ENCODE measurements at regions not wholly inside any gene's neighbourhood (a gene's known extent, or its start where the extent isn't known, plus 50 kb on each side); places are given as distances from the start of the nearest gene placed in this dataset.

DNA sequence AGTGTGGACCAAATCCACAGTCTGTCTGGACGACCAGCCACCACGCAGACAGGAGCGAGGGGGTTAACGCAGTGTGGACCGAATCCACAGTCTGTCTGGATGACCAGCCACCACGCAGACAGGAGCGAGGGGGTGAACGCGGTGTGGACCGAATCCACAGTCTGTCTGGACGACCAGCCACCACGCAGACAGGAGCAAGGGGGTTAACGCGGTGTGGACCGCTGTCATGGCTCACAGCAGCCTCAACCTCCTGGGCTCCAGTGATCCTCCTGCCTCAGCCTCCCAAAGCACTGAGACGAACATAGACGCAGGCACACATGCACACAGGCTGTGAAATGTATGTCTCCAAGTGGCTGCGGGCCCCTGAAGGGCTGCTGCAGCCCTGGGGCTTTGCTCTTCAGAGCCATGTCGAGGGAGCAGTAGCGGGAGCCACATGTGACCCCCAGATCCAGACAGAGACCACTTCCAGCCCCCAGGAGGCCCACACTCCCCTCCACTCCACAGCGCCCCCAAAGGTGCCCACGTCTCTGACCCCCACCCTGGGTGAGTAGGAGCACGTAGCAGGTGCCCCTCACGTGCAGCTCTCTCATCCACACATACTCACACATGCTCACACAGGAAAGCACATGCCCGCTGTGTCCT, 98.1 kb downstream of the YTHDF1 start:
- in situ Hi-C loops (cut with HindIII; ENCODE audit: extremely low pct_ligation_motif_present, low pct_unique_long_range_greater_than_20kb) (no loop called here), intact Hi-C loops (cut with micrococcal nuclease; ENCODE audit: unreplicated experiment) (no loop called here)
- ATAC-seq (no peak), FAIRE-seq (no peak), DNase-seq (ENCODE audit: low spot score) (no peak)
- H3K9me3 ChIP-seq (ENCODE audit: low read length): no peaks in the 10 kb centered on the region
- no peak overlapping the region for H2AFZ ChIP-seq (ENCODE audit: low read length)
- no peaks in the 10 kb centered on the region for H3K79me2 ChIP-seq (ENCODE audit: insufficient read depth, low read length)
- TF ChIP-seq NFKBIZ (CRISPR knock-in tag; IDR thresholded peaks at IDR 0.05) (no peak), TGIF2 (CRISPR knock-in tag; IDR thresholded peaks at IDR 0.05) (no peak), MEIS2 (CRISPR knock-in tag; IDR thresholded peaks at IDR 0.05) (no peak), IKZF1 (IDR thresholded peaks at IDR 0.05) (no peak), POLR2G (IDR thresholded peaks at IDR 0.05; ENCODE audit: low read depth, low read length) (no peak), ZNF780A (CRISPR knock-in tag; IDR thresholded peaks at IDR 0.05) (no peak), ZUFSP (CRISPR knock-in tag; IDR thresholded peaks at IDR 0.05; ENCODE audit: borderline replicate concordance) (no peak)
- TF ChIP-seq, protein P1, sequence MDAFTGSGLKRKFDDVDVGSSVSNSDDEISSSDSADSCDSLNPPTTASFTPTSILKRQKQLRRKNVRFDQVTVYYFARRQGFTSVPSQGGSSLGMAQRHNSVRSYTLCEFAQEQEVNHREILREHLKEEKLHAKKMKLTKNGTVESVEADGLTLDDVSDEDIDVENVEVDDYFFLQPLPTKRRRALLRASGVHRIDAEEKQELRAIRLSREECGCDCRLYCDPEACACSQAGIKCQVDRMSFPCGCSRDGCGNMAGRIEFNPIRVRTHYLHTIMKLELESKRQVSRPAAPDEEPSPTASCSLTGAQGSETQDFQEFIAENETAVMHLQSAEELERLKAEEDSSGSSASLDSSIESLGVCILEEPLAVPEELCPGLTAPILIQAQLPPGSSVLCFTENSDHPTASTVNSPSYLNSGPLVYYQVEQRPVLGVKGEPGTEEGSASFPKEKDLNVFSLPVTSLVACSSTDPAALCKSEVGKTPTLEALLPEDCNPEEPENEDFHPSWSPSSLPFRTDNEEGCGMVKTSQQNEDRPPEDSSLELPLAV (CRISPR knock-in tag; conservative IDR thresholded peaks at IDR 0.05; ENCODE audit: low read depth): no peak
- TF ChIP-seq, protein P2, sequence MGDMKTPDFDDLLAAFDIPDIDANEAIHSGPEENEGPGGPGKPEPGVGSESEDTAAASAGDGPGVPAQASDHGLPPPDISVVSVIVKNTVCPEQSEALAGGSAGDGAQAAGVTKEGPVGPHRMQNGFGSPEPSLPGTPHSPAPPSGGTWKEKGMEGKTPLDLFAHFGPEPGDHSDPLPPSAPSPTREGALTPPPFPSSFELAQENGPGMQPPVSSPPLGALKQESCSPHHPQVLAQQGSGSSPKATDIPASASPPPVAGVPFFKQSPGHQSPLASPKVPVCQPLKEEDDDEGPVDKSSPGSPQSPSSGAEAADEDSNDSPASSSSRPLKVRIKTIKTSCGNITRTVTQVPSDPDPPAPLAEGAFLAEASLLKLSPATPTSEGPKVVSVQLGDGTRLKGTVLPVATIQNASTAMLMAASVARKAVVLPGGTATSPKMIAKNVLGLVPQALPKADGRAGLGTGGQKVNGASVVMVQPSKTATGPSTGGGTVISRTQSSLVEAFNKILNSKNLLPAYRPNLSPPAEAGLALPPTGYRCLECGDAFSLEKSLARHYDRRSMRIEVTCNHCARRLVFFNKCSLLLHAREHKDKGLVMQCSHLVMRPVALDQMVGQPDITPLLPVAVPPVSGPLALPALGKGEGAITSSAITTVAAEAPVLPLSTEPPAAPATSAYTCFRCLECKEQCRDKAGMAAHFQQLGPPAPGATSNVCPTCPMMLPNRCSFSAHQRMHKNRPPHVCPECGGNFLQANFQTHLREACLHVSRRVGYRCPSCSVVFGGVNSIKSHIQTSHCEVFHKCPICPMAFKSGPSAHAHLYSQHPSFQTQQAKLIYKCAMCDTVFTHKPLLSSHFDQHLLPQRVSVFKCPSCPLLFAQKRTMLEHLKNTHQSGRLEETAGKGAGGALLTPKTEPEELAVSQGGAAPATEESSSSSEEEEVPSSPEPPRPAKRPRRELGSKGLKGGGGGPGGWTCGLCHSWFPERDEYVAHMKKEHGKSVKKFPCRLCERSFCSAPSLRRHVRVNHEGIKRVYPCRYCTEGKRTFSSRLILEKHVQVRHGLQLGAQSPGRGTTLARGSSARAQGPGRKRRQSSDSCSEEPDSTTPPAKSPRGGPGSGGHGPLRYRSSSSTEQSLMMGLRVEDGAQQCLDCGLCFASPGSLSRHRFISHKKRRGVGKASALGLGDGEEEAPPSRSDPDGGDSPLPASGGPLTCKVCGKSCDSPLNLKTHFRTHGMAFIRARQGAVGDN (CRISPR knock-in tag; IDR thresholded peaks at IDR 0.05): 0 out of 2 replicates have a peak, but pooled peaks have one; percentile 15
- TF ChIP-seq, protein P3, sequence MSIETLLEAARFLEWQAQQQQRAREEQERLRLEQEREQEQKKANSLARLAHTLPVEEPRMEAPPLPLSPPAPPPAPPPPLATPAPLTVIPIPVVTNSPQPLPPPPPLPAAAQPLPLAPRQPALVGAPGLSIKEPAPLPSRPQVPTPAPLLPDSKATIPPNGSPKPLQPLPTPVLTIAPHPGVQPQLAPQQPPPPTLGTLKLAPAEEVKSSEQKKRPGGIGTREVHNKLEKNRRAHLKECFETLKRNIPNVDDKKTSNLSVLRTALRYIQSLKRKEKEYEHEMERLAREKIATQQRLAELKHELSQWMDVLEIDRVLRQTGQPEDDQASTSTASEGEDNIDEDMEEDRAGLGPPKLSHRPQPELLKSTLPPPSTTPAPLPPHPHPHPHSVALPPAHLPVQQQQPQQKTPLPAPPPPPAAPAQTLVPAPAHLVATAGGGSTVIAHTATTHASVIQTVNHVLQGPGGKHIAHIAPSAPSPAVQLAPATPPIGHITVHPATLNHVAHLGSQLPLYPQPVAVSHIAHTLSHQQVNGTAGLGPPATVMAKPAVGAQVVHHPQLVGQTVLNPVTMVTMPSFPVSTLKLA (IDR thresholded peaks at IDR 0.05): peak; percentile 97
- no peak overlapping the region for H3K4me2 ChIP-seq (ENCODE audit: low read depth, low read length)
- peaks cover 21% of the 10 kb centered on the region; the same call in 1 of the 2 replicates for H4K20me1 ChIP-seq (ENCODE audit: insufficient read depth, low read length)
- CTCF ChIA-PET (ENCODE audit: low intra/inter-chr PET ratio, low total read pairs): no interaction called here
- H3K9ac ChIP-seq (ENCODE audit: insufficient read depth, low read depth, low read length): no peak overlapping the region
- H3K27me3 ChIP-seq (ENCODE audit: control insufficient read depth in 1 of 2, insufficient read depth in 2 of 2, low read length in 2 of 2): peaks cover 7 to 87% of the 10 kb centered on the region in 2 experiments; a peak in 4 of 5 replicates
- no peak overlapping the region for H3K4me3 ChIP-seq (replicated peaks in 1 of 3; ENCODE audit: insufficient read depth in 1 of 3, low read depth in 2 of 3, low read length in 3 of 3)
- no TSS peak for BruUV-seq (replicated peaks)
- H3K27ac ChIP-seq (ENCODE audit: extremely low read length, insufficient read depth, low read length): no peak overlapping the region
- no peaks in the 10 kb centered on the region for H3K4me1 ChIP-seq (ENCODE audit: insufficient read depth, low read length)
- H3K36me3 ChIP-seq (replicated peaks in 1 of 2; ENCODE audit: control insufficient read depth in 1 of 2, insufficient read depth in 2 of 2, low read length in 2 of 2): no peaks in the 10 kb centered on the region
- WGBS (ENCODE audit: low lambda C conversion rate): 39% methylated on average over 20 of the region's 25 CpGs
- POLR2A ChIA-PET: no interaction called here

Measured in HepG2 (cell line).